ENCODE measurements at regions not wholly inside any gene's neighbourhood (a gene's known extent, or its start where the extent isn't known, plus 50 kb on each side); places are given as distances from the start of the nearest gene placed in this dataset.

DNA sequence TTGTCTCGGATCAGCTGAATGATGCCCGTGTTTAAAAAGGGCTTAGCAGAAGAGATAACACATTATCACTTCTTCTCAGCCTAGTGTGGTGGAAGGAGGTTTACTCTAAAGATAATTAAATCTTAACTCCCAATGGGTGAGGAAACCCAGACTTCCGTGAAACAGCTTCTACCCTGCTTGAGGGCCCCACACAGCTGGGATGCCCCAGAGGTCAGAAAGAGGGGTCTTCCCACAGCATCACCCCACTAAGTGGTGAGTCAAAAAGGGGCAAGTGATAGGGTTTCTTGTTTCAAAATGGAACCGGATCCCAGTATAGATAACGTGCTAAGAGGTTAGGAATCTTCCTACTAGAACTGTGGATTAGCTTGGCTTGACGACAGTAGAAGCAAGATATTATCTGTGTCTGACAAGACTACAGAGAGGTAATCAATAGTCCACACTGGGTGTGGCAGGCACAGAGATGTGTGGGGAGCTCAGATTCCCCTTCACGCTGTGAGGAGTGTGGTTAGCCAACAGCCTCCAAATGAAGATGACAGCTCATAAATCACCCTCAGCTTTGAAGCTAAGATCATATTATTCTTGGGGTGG is 129.6 kb upstream of the COPS8 start (continued):
- TF ChIP-seq, protein P1, sequence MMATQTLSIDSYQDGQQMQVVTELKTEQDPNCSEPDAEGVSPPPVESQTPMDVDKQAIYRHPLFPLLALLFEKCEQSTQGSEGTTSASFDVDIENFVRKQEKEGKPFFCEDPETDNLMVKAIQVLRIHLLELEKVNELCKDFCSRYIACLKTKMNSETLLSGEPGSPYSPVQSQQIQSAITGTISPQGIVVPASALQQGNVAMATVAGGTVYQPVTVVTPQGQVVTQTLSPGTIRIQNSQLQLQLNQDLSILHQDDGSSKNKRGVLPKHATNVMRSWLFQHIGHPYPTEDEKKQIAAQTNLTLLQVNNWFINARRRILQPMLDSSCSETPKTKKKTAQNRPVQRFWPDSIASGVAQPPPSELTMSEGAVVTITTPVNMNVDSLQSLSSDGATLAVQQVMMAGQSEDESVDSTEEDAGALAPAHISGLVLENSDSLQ (IDR thresholded peaks at IDR 0.05): peak; percentile 63
- TF ChIP-seq C11orf30 (IDR thresholded peaks at IDR 0.05; ENCODE audit: low read depth) (no peak), NR2C2 (CRISPR knock-in tag; IDR thresholded peaks at IDR 0.05) (no peak), NR2C2 (tag; IDR thresholded peaks at IDR 0.05) (no peak), STAT5B (CRISPR knock-in tag; IDR thresholded peaks at IDR 0.05) (no peak), MEIS2 (IDR thresholded peaks at IDR 0.05; ENCODE audit: partially characterized antibody) (peak; percentile 70), DIDO1 (tag; IDR thresholded peaks at IDR 0.05; ENCODE audit: low read depth) (no peak), RAD51 (IDR thresholded peaks at IDR 0.05; ENCODE audit: borderline replicate concordance, low read depth) (no peak), SRSF9 (IDR thresholded peaks at IDR 0.05; ENCODE audit: borderline replicate concordance, low read depth, low read length) (no peak), SMARCC2 (IDR thresholded peaks at IDR 0.05; ENCODE audit: low read depth) (no peak)
- TF ChIP-seq, protein P2, sequence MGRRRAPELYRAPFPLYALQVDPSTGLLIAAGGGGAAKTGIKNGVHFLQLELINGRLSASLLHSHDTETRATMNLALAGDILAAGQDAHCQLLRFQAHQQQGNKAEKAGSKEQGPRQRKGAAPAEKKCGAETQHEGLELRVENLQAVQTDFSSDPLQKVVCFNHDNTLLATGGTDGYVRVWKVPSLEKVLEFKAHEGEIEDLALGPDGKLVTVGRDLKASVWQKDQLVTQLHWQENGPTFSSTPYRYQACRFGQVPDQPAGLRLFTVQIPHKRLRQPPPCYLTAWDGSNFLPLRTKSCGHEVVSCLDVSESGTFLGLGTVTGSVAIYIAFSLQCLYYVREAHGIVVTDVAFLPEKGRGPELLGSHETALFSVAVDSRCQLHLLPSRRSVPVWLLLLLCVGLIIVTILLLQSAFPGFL (CRISPR knock-in tag; IDR thresholded peaks at IDR 0.05): no peak
- TF ChIP-seq, protein P3, sequence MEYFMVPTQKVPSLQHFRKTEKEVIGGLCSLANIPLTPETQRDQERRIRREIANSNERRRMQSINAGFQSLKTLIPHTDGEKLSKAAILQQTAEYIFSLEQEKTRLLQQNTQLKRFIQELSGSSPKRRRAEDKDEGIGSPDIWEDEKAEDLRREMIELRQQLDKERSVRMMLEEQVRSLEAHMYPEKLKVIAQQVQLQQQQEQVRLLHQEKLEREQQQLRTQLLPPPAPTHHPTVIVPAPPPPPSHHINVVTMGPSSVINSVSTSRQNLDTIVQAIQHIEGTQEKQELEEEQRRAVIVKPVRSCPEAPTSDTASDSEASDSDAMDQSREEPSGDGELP (CRISPR knock-in tag; IDR thresholded peaks at IDR 0.05; ENCODE audit: borderline replicate concordance): no peak
- TF ChIP-seq, protein P4, sequence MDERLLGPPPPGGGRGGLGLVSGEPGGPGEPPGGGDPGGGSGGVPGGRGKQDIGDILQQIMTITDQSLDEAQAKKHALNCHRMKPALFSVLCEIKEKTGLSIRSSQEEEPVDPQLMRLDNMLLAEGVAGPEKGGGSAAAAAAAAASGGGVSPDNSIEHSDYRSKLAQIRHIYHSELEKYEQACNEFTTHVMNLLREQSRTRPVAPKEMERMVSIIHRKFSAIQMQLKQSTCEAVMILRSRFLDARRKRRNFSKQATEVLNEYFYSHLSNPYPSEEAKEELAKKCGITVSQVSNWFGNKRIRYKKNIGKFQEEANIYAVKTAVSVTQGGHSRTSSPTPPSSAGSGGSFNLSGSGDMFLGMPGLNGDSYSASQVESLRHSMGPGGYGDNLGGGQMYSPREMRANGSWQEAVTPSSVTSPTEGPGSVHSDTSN (CRISPR knock-in tag; IDR thresholded peaks at IDR 0.05; ENCODE audit: low read depth): no peak
- TF ChIP-seq, protein P4 (tag; conservative IDR thresholded peaks at IDR 0.05; ENCODE audit: low read depth): peak; percentile 52

Data from K562 (cell line).